Activated CD4-positive, alpha-beta T cell treated with anti-CD3 and anti-CD28 coated beads for 48 hours (primary cell): ENCODE measurements at regions not wholly inside any gene's neighbourhood (a gene's known extent, or its start where the extent isn't known, plus 50 kb on each side); places are given as distances from the start of the nearest gene placed in this dataset.
A peak's percentile ranks its signal among the peaks of the same experiment; 100 is the strongest.
"Not testable (repeated sequence)": the region's sequence is repeated elsewhere in the genome, so short reads cannot be mapped to it uniquely, and the experiment has no call there.

Experiments
- DNase-seq: peaks from one replicate; pipeline ENCODE4 v3.0.0-alpha.2; 2020

DNA sequence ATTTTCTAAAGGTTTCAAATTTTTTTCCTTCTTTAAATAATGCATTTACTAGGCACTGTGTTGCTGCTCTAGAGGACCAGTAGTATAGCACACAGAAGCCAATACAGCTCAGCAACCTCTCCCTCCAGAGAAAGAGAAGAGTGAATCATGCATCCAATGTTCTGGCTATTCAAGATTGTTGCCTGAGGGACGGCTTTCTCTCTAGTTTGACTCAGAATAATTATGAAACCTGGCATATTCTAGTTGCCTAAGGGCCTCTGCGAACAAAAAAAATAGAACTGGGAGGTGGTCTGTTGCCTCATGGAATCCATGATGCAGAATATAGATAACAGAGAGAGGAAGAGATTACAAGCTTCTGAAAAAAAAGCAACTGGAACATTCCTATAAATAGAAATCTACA lies 1233.3 kb upstream of the PABPC4L start:
- DNase-seq: no peak

DNA sequence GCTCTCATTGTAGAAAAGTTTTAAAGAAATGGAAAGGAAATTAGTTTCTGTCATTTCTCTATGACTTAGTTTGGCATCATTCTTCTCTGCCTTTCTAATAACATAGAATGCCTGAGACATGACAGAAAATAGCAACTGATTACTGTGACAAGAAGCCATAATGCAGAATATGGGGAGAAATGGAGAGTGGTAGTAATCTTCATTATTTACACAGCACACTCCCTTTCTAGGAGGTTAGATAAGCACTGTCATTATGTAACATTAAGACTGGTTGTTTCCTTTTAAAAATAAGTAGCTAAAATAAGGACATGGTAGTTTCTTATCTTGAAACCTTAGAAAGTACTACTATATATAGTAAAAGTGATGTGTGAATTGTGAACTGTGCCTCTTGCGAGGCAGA lies 1227.9 kb upstream of the PABPC4L start:
- DNase-seq: no peak

DNA sequence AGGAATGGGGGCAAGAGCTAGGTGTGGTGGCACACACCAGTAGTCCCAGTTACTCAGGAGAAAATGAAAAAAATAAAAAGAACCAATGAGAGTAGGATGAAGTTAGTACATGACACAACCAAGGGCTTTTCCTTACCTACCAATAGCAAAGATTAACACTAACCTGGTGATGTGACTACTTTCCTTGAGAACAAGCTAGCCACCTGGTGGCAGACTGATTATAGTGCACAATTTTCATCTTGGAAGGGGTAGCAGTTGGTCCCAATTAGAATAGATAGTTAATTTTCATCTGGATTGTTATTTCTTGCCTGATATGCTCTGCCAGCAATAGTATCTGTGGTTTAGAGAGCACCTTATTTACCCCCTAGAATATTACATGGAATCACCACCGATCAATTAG lies 1216.8 kb upstream of the PABPC4L start:
- no peak for DNase-seq

GRCh38 chr4:135412213-135412612 lies 1210.6 kb upstream of the PABPC4L start:
- DNase-seq: no peak

DNA sequence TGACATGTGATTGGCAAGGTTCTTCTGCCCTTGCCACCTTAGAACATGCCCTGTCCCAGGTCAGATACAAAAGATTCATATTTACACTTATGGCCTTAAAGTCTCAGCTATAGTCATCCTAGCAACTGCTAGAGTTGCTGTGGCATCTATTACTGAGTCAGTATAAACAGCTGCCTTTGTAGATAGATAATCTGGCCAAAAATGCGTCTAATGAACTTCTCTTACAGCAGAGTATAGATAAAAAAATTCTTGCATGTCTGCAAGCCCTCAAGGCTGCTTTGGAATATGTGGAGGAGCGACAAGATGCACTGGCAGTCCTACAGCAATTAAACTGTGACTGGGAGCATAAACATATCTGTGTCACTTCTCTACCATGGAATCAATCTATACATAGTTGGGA lies 1209.7 kb upstream of the PABPC4L start:
- no peak for DNase-seq

- DNase-seq: not testable (repeated sequence)
These were observed 1207.7 kb upstream of the PABPC4L start for GRCh38 chr4:135409261-135409660.

- DNase-seq: no peak
These were observed 1206.5 kb upstream of the PABPC4L start for GRCh38 chr4:135408109-135408508.

DNA sequence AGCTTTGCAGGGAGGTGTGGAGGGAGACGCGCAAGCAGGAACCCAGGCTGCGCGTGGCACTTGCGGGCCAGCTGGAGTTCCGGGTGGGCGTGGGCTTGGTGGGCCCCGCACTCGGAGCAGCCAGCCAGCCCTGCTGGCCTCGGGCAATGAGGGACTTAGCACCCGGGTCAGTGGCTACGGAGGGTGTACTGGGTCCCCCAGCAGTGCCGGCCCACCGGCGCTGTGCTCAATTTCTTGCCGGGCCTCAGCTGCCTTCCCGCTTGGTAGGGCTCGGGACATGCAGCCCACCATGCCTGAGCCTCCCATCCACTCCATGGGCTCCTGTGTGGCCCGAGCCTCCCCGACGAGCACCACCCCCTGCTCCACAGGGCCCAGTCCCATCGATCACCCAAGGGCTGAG lies 1205.0 kb upstream of the PABPC4L start:
- DNase-seq: not testable (repeated sequence)

GRCh38 chr4:135385830-135386581 lies 1184.4 kb upstream of the PABPC4L start:
- DNase-seq: no peak

DNA sequence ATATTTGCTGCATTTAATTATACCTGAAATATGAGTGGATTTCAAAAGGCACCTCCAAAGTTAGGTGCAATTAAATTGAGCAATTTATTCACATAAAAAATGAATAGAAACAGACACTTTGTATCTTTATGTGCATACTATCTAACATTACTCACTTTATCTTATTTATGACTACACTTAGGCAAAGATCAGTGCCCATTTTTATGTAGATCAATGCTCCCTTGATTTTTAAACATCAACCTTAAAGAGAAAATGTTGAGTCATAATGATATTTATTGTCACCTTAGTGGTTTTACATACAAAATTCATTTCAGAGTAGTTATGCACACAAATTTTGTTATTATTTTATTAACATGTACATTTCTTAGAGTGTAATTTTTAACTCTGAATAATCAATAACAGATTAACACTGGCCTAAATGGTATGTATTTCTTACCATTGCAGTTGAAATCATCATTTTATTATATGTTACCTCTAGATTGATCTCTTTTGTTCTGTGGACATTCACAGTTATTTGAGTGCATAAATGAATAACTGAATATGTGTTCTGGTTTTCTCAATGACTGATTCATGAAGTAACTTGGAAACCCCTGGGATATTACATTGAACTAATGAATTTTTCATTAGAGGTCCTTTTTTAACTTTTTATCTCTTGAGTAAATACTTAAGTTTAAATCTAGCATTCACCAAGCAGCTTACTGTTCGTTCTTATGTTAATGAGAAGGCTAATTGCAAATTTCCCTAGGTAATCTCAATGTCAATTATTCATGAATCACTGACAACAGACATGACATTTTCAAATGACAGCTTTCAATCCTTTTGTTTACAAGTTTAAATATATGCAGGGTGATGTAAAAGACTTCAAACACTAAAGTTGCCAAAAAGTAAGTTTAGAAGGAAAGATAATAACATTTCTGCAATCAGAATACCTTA lies 1182.0 kb upstream of the PABPC4L start:
- no peak for DNase-seq

GRCh38 chr4:135382280-135382959 lies 1180.8 kb upstream of the PABPC4L start:
- DNase-seq: no peak

GRCh38 chr4:135372131-135372530 lies 1170.5 kb upstream of the PABPC4L start:
- no peak for DNase-seq

GRCh38 chr4:135371137-135371536 lies 1169.5 kb upstream of the PABPC4L start:
- DNase-seq: peak; percentile 2

- DNase-seq: no peak
These were observed 1167.2 kb upstream of the PABPC4L start for GRCh38 chr4:135368831-135369230.

- no peak for DNase-seq
These were observed 1163.5 kb upstream of the PABPC4L start for GRCh38 chr4:135365065-135365464.

- DNase-seq: no peak
These were observed 1157.5 kb upstream of the PABPC4L start for GRCh38 chr4:135359128-135359527.

- DNase-seq: no peak
These were observed 1155.5 kb upstream of the PABPC4L start for GRCh38 chr4:135357091-135357490.

DNA sequence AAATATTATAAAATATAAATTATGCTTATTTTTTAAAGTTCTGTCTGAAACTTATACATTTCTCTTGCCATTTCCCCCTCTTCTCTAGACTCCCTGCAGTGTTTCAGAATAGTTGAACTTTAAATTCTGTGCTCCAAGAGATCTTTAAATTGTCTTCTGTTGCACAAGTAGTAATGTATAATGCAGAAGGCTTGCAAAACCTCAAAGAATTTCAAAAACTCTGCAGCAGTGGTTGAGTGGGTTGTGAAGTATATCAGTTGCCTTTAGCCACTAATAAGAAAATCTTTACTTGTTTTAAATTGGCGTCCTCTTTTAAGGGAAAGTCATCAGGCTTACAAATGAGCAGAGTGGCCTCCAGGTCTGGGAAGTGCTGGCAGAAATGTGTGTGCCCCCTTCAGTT lies 1153.3 kb upstream of the PABPC4L start:
- no peak for DNase-seq

DNA sequence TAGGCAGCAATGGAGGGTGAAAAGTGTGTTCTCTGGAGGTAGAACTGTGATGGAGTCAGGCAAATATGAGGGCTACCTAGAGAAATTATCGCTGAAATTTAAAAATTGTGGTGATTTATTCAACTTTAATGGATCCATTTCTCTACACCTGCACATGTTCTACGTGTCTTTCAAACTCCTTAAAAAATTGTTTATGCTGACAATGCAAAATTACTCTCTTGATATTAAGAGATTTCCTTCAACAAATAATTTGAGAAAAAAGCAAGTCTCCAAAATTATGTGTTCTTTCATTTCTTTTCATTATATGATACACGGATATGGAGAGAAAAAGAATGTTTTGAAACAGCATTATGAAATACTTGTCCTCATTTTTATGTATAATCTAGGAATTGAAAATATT lies 1151.4 kb upstream of the PABPC4L start:
- DNase-seq: no peak

- DNase-seq: no peak
These were observed 1142.9 kb upstream of the PABPC4L start for GRCh38 chr4:135344492-135344891.

DNA sequence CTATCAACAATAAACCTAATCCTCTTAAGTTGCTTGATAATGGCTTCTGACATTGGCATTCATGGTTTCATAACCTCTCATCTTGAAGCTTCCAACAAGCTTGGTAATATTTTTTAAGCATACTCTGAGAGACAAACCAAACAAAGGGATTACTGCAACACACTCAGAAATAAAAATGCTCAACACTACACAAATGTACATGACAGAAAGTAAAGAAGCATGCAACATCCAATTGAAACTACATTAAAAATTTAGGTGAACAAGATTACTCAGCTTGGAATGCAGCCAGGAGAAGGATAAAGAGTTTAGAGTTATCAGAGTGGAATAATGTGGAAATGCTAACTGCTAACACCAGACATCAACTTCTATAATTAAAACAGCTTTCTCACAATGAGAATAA lies 1136.6 kb upstream of the PABPC4L start:
- DNase-seq: no peak

DNA sequence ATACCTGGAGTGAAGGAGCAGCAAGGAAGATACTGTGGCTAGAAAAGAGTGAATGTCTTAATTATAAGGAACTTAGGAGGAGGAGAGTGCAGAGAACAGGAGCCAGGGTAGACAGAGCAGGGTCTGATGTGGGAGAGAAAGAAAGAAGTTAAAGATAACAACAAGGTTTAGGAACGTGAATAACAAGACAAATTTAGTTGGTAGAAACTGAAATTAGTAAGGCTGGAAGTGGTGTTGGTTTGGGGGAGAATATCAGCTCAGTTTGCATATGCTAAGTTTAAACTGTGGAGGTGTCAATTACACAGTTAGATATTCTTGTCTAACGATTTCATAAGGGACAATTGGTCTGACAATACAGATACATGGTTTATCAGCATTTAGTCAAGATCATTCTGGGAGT lies 1123.7 kb upstream of the PABPC4L start:
- no peak for DNase-seq

- DNase-seq: no peak
These were observed 1118.1 kb upstream of the PABPC4L start for GRCh38 chr4:135319685-135320084.
